Globus pallidus (tissue), 1 donor: ENCODE measurements at regions not wholly inside any gene's neighbourhood (a gene's known extent, or its start where the extent isn't known, plus 50 kb on each side); places are given as distances from the start of the nearest gene placed in this dataset.

Experiments used
- DNase-seq: peaks from one replicate; pipeline ENCODE4 v3.0.0-alpha.2; 2015; ENCODE audit warnings: low spot score

DNA sequence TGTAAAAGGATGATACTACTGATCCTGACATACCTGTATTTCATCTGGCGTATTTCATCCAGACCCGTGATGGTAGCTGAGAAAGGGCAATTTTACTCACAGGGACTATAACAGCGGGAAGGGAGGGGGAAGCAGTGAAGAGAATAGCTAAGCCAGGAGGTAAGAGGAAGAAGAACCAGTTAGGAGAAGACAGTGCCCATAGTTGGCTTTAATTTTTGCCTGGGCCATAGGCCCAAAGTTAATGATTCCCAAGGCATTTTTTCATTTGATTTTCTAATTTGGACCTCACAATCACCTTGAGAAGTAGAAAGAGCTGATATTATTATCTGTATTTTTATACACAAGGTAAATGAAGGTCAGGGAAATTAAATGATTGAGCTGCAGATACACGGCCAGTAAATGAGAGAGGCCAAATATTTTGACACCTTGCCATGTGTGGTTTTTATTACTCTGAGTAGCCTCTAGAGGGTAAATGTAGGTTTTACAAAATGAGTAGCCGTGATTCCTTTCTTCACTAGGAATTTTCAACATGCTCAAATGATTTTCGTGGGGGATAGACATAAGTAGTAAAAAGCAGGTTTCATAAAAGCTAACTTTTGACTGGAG lies 382.2 kb downstream of the FUT8 start:
- no peak for DNase-seq

DNA sequence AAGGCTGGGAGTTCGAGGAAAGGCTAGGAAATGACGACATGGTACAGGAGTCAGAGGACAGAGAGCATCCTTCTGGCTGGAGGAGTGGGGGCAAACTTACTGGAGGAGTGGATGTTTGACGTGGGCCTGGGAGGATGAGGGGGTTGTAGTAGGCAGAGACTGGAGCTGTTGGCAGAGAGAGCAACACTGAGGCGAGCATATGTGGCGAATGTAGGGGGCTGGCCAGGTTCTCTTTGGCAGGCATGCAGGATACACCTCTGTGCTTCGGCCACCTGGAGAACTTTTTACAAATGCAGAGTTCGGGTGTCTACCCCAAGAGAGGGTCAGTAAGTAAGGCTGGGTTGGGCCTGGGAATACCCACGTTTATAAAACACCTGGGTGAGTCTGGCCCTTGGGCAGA lies 385.7 kb downstream of the FUT8 start:
- DNase-seq: no peak

DNA sequence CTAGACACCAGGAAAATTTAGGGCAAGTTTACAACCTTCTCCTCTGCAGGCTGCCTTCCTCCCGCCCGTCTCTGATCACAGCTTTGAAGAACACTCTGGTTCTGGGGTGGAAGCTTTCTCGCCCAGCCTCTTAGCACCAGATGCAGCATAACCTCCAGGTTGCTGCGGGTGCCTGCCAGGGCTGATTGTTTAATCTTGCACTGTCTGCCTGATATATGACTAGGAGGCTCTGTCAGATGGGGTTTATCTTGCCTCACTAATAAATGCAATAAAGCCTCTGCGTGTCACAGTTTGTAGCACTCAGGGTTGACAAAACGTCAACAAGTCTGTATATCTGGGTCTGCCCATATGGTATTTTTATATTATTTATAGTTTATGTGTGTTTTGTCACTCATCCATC lies 388.2 kb downstream of the FUT8 start:
- no peak for DNase-seq

DNA sequence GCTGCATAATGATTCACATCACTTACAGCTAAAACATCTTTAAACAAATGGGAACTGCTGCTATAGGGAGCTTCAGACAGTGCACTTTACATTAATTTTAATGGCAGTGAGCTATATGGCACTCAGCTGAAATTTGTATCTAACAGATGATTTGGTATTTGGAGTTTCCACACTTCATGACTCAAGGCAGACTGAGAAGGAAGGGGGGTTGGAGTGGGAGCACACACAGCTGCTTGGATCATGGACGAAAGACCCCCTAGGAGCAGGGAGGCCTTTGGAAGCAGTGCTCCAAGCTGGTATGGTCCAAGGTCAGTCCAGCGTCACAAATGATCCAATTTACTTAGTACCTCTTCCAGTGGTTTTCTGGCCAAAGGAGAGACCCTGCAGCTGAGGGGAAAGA lies 389.7 kb downstream of the FUT8 start:
- DNase-seq: no peak

DNA sequence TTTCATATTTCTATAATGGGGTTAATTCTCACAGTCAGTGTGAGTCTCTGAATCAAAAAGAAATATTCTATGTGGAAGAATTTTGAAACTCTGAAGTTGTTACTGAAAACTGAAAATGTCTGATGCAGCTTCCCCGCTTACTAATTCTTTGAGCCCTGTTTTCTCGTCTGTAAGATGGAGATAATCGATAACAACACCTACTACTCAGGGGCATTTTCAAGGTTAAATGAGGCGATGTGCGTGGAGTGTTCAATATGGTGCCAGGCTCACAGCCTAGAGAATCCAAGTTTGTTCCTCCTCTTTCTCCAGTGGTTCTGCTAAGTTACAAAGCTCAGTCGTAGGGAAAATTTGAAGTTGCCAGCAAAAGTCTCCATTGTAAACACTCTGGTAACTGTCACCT lies 391.4 kb downstream of the FUT8 start:
- no peak for DNase-seq

DNA sequence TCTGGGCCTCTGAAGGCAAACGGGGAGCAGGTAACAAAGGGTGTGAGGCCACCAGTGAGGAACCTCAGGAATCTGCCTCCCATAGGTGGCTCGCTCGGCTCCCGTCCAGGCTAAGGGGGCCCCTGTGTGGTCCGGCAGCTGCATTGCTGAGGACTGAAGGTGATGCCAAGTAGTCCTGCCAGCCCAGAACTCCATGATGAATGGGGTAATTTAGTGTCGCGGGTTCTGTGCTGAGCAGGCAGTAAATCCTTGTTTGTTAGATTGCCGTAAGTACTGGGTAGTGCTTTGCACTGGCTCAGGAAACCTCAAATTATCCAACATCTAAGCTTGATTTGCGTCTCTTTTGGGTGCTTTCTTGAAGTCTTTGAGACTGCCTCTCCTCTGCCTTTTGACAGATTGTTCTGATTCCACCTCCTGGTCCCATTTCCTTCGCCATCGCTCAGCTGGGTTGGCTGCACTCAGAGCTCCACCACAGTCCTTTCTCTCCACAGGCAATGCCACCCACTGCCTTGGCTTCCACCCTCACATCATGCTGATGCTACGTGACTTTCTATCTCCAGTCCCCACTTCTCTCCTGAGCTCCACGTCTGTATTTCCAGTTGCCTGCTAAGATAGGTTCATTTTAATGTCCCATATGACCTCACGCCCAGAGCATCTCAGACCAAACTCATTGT lies 392.0 kb downstream of the FUT8 start:
- DNase-seq: no peak

DNA sequence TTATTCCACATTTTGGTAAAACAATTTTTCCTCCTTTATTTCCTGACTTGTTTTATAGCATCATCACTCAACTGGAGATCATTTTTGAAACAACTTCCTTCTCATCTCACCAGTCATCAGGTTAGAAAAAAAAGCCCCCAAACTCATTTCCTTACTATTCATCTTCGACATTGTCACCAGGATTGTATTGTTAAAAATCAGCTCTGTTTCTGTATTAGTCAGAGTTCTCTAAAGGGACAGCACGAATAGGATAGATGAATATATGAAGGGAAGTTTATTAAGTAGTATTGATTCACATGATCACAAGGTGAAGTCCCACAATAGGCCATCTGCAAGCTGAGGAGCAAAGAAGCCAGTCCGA lies 392.6 kb downstream of the FUT8 start:
- DNase-seq: no peak

DNA sequence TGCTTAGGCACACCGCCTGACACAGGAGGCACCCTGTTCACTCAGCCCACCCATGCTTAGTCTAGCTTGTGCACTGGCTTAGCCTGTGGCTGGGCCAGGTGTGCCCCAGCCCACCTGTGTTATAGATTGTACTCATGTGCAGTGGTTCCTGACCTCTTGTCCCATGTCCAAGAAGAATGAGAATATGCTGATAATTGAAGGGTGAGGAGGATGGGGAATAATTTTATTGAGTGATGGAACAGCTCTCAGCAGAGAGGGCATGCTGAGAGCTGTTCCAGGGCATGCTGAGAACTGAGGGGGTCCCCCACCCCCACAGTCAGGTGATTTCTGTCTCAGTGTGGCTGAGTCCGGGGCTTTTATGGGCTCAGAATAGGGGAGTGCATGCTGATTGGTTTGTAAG lies 395.9 kb downstream of the FUT8 start:
- DNase-seq: no peak

DNA sequence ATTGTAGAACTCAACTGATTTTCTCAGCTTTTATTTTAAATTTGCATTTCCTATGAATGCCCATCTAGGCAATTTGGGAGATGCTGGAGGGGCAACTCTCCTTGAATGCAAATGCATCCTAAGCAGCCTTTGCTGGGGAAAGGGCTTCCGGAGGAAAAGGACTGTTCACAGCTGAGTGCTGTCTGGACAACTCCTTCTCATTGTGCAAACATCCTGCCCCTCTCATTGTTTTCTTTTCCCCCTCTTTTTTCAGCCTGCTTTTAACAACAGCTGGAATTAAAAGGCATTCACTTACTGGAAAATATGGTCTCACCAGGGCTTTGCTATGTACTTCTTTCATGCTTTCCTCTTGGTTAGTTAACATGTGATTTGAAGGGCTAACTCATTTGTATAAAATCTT lies 397.8 kb downstream of the FUT8 start:
- no peak for DNase-seq

DNA sequence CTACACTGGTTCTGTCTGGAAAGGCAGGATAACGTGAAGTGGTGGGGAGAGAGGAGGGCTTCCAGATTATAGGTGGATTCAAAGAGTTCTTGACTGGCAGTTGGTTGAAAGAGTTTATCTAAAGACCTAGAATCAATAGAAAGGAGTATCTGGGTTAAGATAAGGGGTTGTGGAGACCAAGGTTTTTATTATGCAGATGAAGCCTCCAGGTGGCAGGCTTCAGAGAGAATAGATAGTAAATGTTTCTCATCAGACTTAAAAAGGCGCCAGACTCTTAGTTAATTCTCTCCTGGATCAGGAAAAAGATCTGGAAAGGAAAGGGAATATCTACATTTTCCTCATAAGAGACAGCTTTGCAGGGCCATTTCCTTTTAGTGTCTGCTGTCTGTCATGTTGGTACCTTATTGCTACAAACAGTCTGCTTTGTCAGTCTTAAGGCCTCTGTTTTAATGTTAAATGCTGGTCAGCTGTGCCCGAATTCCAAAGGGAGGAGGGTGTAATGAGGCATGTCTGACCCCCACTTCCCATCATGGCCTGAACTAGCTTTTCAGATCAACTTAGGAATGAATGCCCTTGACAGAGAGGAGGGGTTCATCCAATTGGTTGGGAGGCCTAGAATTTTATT lies 401.3 kb downstream of the FUT8 start:
- no peak for DNase-seq

DNA sequence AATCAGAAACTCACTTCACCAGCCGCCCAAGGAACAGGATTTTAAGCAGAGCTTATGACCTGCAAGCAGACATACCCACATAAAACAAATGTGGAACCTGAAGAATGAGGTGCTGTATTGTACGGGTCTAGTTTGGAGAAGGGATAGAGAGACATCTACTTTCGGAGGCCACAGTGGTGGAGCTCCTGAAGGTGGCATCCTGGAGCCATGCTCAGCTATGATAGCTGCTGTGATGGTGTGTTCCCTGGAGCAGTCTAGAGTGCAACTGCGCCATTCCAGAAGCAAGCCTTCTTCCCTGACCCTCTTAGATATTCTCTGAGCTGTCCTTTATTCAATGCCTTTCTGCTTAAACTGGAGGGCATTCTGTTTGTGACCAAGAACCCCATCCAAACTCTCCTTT lies 402.6 kb downstream of the FUT8 start:
- DNase-seq: no peak

DNA sequence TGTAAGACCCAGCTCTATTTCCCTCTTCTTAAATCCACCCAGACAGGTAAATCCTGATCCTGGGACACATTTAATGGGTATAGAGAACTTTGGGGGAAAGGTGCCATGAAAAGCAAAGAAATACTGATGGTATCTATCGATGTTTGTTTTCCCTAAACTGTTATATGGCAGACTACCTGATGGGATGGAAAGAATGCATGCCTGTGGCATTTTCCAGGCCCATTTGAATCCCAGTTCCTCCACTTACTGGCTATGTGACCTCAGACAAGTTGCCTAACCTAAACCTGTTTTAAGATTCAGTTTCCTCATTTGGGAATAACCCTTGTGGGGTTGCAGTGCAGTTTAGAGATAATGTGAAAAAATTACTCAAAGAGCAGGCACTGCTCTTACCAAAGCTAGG lies 404.5 kb downstream of the FUT8 start:
- no peak for DNase-seq

DNA sequence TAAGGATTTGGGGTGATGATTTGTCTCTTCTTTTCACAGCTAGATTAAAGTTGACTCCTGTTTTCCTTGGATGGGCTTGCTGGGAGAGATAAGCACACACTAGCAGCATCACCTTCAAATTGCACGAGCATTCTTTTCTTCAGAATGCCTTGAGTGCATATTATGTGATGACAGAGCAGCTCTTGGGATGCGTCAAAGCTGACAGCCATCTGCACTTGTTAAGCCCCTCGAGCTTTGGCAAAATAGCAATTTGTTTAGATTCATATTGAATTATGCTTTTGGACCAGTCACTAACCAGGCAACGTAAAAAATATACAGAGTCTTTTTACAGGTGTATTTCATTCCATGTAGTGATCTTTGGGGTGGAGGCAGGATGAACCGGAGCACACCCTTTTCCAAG lies 407.0 kb downstream of the FUT8 start:
- no peak for DNase-seq

DNA sequence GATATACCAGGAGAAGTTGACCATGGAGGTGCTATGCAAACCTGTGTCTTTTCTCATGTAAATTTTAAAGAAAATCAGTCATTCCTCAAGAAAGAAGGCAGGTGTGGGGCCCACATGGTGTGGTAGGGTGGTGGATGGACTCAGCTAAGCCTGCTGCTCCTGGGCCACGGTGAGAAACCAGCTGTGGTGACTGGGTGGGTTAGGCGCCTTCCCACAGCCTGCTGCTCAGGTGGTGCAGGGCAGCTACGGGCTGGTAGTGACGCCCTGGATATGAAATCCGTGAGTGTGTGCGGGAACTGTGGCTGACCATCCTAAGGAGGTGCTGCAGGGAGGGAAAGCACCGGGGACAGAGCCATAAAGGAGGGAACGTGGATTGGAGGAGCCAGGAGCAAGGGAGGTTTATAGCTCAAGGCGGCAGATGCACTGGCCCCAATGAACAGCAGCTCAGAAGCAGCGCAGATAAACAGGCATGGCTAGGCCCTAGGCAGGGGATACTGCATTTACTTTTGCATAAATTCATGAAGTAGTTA lies 408.8 kb downstream of the FUT8 start:
- DNase-seq: no peak

DNA sequence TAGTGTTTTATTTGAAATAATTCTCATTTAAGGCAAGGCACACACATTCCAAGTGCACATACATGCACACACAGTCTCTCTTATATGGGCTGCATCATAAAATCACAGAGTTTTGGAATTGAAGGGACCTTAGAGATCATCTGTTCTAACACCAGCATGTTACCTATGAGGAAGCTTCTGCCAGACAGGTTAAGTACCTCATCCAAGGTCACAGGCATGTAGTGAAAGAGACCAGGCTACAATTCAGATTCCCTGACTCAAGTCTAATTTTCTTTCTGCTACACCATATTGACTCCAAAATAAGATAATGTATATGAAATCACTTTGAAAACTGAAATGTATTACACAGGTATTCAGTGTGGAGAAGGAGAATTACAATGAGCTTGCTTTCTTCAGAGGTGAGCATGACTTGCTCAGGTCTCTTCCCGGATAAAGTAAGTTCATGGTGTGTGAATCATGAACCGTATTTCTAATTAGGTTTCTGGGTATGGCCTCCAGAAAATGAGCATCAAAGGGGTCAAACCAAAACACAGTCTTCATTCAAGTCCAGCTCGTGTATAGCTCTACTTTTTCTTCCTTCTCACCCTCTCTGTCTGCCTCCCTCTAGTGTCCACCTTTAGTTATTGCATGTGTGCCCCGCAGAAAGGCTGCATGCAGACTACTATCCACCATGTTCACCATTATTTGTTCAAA lies 411.9 kb downstream of the FUT8 start:
- DNase-seq: peak; percentile 72

DNA sequence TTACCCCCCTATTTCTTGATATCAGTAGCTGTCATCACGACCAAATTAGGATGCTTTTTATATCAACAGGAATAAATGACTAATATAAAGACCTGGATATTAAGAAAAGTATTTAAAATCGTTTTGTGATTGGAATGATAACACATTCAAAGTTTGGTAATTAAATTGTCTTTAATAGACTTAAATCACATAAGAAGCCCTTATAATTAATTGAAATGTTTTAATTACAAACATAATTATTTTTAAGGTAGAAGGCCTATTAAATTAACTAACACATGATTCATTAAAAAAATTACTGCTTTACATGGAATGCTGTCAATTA lies 412.4 kb downstream of the FUT8 start:
- DNase-seq: no peak

DNA sequence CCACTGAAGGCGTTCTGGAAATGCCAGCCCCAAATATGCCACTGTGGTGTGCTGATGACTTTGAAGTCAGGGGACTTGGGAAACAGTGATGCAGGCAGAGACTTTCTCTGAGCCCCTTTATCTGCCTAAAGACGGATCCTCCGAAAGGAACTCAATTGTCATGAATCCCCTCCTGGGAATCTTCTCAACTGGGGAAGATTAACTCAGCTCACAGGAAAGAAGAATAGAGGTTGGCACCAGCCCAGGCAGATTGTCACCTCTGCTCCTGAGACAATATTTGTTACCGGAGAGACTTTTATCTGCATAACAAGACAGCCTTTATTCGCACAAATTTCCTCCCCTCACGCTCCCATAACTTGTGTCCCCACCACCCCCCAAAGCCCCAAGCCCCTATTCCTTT lies 414.4 kb downstream of the FUT8 start:
- no peak for DNase-seq

DNA sequence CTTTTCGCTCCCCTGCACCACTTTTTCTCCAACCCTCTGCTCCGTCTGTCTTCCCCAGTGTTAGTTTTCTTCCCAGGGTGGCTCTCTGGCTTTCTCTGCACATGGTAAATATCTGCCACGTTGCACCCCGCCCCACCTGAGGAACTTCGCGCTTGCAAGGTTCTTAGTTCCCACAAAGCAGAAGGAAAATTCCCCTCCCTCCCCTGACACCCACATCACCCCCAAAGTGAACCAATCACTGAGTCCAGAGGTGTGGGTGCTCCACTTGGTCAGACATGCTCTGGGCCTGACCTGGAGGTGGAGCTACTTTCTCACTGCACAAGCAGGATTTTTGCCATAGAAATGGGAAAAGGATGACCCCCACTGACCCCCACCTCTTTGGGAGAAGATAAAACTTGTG lies 415.0 kb downstream of the FUT8 start:
- no peak for DNase-seq

DNA sequence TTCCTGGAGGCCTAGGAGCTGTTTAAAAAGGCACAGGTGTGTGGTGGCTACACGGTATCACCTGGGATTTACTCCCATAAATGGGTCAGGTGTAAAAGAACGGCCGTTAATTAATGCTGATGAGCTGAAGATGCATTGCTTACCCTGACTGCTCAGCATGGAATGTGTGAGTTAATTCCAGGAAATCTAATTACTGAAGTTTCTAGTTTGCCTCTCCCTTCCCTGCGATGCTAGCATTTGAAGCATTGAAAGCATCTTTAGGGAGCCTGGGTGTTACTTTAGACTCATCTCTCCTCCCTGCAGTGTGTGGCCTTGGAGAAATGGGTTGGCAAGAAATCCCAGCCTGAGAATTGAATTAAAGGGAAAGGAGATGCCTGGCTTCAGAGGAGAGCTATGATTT lies 415.9 kb downstream of the FUT8 start:
- DNase-seq: no peak

DNA sequence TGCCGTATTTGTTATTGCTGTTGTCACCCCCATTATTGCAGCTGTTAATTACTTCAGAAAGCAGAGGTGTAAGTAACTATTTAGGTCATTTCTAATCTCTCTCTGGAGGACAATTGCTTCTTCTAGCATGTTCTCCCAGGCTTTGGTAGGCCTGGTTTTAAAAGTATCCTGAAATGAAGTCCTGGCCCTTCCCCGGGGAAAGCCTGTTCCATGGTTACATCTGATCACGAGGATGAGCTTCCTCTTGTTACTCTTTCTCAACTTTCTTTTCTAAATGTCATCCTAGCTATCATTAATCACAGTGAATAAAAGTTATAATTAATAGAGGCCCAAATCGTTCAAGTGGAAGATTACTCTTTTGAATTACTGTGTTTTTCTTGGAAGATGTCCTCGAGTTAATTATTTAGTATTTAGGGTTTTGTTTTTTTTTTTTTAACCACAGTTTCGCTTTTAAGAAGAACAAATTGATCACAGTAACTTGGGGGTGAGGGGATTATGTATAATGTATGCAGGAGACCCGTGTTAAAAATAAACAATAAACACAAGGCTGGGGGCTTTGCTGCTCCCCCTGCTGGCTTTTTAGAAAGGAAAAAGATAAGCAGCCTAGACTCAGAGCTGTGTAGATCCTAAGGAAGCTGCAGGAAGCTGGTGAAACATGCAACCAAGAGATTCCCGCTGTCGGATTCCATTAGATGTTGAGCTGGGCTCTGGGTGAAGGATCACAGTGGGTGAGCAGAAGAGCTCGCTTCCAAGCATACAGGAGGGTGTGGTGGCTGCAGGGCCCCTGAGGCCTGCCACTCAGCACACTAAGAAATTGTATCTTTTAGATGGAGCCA lies 420.1 kb downstream of the FUT8 start:
- no peak for DNase-seq

DNA sequence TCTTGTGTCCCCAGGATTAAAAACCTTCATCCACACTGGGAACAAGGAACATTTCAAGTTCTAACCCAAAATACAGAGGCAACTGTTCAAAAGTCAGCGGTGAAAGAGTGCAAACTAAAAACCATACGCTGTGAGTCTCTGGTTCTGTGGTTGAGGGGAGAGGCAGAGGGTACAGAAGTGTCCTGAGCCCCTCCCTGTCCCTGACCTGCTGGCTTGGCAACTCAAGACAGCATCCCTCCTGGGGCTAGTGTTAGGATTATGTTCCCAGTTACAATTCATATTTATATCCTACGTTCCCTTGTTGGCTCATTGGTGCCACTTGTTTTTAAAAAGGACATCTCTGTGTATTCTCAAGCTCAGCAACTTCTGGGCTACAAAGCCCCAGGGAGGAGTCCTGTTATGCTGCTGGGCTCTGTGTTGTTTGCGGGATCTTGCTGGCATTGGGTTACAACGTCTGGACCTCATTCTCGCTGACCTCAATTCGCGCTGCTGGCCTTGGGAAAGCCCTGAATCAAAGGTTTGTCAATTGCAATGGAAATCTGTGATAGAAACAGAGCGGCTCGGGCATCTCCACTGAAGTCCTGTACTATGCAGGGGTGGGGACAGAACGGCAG lies 420.8 kb downstream of the FUT8 start:
- DNase-seq: no peak

DNA sequence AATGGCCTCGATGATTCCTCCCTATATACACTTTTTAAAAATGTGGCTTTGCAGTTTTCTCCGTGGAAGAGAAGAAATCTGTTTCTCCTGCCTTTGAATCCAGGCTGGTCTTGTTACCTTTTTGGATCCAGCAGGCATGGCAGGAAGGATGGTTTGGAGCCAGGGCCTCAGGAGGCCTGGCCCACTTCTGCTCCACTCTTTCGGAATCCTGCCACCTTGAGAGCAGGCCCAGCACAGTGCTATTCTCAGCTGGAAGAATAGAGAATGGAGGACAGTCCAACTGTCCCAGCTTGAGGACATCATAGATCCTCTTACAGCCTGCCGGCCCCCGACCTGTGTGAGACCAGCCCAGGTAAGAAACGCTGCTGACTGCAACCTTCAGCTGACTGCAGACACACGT lies 421.5 kb downstream of the FUT8 start:
- DNase-seq: no peak
